CD14-positive monocyte (primary cell): ENCODE measurements at regions not wholly inside any gene's neighbourhood (a gene's known extent, or its start where the extent isn't known, plus 50 kb on each side); places are given as distances from the start of the nearest gene placed in this dataset.

Source experiments
- DNase-seq, 3 donors: peaks; one replicate each; pipeline ENCODE4 v3.0.0-alpha.2; 2011 to 2022
- H2AFZ ChIP-seq: 2 replicates; pipeline ENCODE4 v1.6.0; 2012; ENCODE audit warnings: mild to moderate bottlenecking, low read depth, low read length, inconsistent platforms; ENCODE audit not compliant: insufficient read depth, poor library complexity, severe bottlenecking
- H3K27ac ChIP-seq, 2 donors: 1 replicate in 1 of 2; 2 replicates in 1 of 2; pipeline ENCODE4 v1.5.1; 2012 to 2013; ENCODE audit warnings: low read length in 2 of 2, control low read depth in 1 of 2, inconsistent platforms in 1 of 2, low read depth in 1 of 2, mild to moderate bottlenecking in 1 of 2
- H3K27me3 ChIP-seq, 2 donors: one replicate each; pipeline versions ENCODE4 v1.6.0 to v1.6.1; 2011 to 2013; ENCODE audit warnings: low read length in 2 of 2; ENCODE audit not compliant: control insufficient read depth in 2 of 2, insufficient read depth in 2 of 2
- H3K36me3 ChIP-seq, 2 donors: replicated peaks in 1 of 2; 1 replicate in 1 of 2; 2 replicates in 1 of 2; pipeline versions ENCODE4 v1.5.1 to v1.6.1; 2012 to 2013; ENCODE audit warnings: low read length in 2 of 2, control low read depth in 1 of 2, inconsistent platforms in 1 of 2, mild to moderate bottlenecking in 1 of 2; ENCODE audit not compliant: insufficient read depth in 2 of 2, control insufficient read depth in 1 of 2
- H3K4me1 ChIP-seq, 2 donors: 1 replicate in 1 of 2; 2 replicates in 1 of 2; pipeline versions ENCODE4 v1.5.1 to v1.6.1; 2012 to 2013; ENCODE audit warnings: low read length in 2 of 2, control low read depth in 1 of 2, inconsistent platforms in 1 of 2, mild to moderate bottlenecking in 1 of 2, moderate library complexity in 1 of 2; ENCODE audit not compliant: insufficient read depth in 2 of 2, control insufficient read depth in 1 of 2
- H3K4me2 ChIP-seq: replicated peaks from 2 replicates; pipeline ENCODE3; 2012; ENCODE audit warnings: low read length, moderate library complexity, mild to moderate bottlenecking; ENCODE audit not compliant: poor library complexity, severe bottlenecking; ENCODE audit errors: extremely low read depth
- H3K4me3 ChIP-seq, 3 experiments: fragments of 200-600 bp in 1 of 3; sonication (generic) in 1 of 3; replicated peaks in 1 of 3; 1 replicate in 2 of 3; 2 replicates in 1 of 3; pipeline ENCODE4 v1.5.1; 2011 to 2013; ENCODE audit warnings: low read length in 3 of 3, mild to moderate bottlenecking in 3 of 3, control low read depth in 2 of 3, low read depth in 2 of 3, inconsistent platforms in 1 of 3, moderate library complexity in 1 of 3
- H3K79me2 ChIP-seq: 2 replicates; pipeline ENCODE4 v1.6.0; 2012; ENCODE audit warnings: mild to moderate bottlenecking, control low read depth, inconsistent platforms, low read length, moderate library complexity; ENCODE audit not compliant: insufficient read depth
- H3K9ac ChIP-seq: 2 replicates; pipeline ENCODE4 v1.6.0; 2017; ENCODE audit warnings: low read length, mild to moderate bottlenecking; ENCODE audit not compliant: insufficient read depth, poor library complexity, severe bottlenecking
- H3K9me3 ChIP-seq, 2 donors: replicated peaks in 1 of 2; 1 replicate in 1 of 2; 2 replicates in 1 of 2; pipeline versions ENCODE4 v1.5.1 to v1.6.1; 2012 to 2013; ENCODE audit warnings: low read length in 2 of 2, control low read depth in 1 of 2; ENCODE audit not compliant: control insufficient read depth in 1 of 2, insufficient read depth in 1 of 2
- H4K20me1 ChIP-seq: 2 replicates; pipeline ENCODE4 v1.6.0; 2012; ENCODE audit warnings: mild to moderate bottlenecking, low read length, control low read depth, moderate library complexity; ENCODE audit not compliant: insufficient read depth
- H3K27ac Mint-ChIP-seq, 7 donors: one replicate each; pipeline ENCODE4 v1.8.0; 2020; ENCODE audit warnings: mild to moderate bottlenecking in 7 of 7, mixed read lengths in 7 of 7, moderate library complexity in 6 of 7, inconsistent platforms in 2 of 7
- H3K27me3 Mint-ChIP-seq, 3 donors: one replicate each; pipeline ENCODE4 v1.8.0; 2021 to 2022; ENCODE audit warnings: low read depth in 3 of 3, mild to moderate bottlenecking in 3 of 3, mixed read lengths in 3 of 3, moderate library complexity in 3 of 3, inconsistent platforms in 1 of 3
- H3K36me3 Mint-ChIP-seq, 2 donors: one replicate each; pipeline ENCODE4 v1.8.0; 2020; ENCODE audit warnings: mixed read lengths in 2 of 2, inconsistent platforms in 1 of 2, mild to moderate bottlenecking in 1 of 2
- H3K4me1 Mint-ChIP-seq: one replicate; pipeline ENCODE4 v1.8.0; 2020; ENCODE audit warnings: mild to moderate bottlenecking, mixed read lengths
- H3K4me3 Mint-ChIP-seq, 2 donors: one replicate each; pipeline ENCODE4 v1.8.0; 2020; ENCODE audit warnings: mild to moderate bottlenecking in 2 of 2, mixed read lengths in 2 of 2, moderate library complexity in 1 of 2
- H3K9me3 Mint-ChIP-seq, 7 donors: one replicate each; pipeline ENCODE4 v1.8.0; 2020 to 2022; ENCODE audit warnings: mixed read lengths in 7 of 7, mild to moderate bottlenecking in 6 of 7, moderate library complexity in 6 of 7, inconsistent platforms in 2 of 7
- WGBS: methylation state at CpG from one replicate; pipeline ENCODE4 v1.1.5; 2013; ENCODE audit warnings: missing lambda C conversion rate; ENCODE audit not compliant: insufficient coverage; 5-methylcytosine and 5-hydroxymethylcytosine counted together
- intact Hi-C, 2 donors: fragments of 100-400 bp; cut with micrococcal nuclease; formaldehyde crosslinking; loops; one replicate each; pipeline versions ENCODE4 v1.15.0 to v1.15.1; 2023
- TF ChIP-seq, protein P1 (sequence below): fragments of 200-600 bp; IDR thresholded peaks from one replicate; pipeline ENCODE4 v1.8.0; 2022; ENCODE audit warnings: antibody characterized with exemption, mild to moderate bottlenecking

DNA sequence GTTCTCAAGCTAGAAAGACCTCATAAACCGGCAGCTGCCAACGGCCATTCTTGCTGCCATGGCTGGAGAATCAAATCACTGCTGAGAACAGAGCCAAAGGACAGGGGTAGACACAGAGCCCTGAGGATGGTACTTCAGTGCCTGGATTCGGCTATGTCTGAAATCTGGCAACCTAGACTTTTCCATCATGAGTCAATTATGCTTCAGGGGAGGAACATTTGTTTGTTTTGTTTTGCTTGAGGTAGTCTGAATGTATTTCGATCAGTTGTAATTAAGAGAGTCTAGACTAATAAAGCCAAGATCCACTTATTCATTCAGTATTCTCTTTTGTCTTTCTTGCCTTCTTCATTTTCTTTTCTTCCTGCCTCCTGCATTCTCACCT, 122.8 kb upstream of the SH3BP4 start:
- H3K4me2 ChIP-seq: no peak overlapping the region
- H3K4me1 ChIP-seq: no peaks in the 10 kb centered on the region
- H3K27ac ChIP-seq: no peak overlapping the region
- Mint-ChIP-seq H3K4me1 (no peaks in the 10 kb centered on the region), H3K27me3 (peaks cover 0 to 2% (median 2%) of the 10 kb centered on the region in 3 donors), H3K4me3 (no peak overlapping the region), H3K27ac (no peak overlapping the region), H3K9me3 (peaks cover 0 to 6% (median 0%) of the 10 kb centered on the region in 7 donors), H3K36me3 (no peaks in the 10 kb centered on the region)
- no peaks in the 10 kb centered on the region for H3K27me3 ChIP-seq
- no peak overlapping the region for H3K9ac ChIP-seq
- no peaks in the 10 kb centered on the region for H4K20me1 ChIP-seq
- 100% methylated on average over 2 of the region's 4 CpGs for whole genome bisulfite sequencing
- H3K36me3 ChIP-seq: no peaks in the 10 kb centered on the region
- intact Hi-C loops: no loop called here
- TF ChIP-seq, protein P1, sequence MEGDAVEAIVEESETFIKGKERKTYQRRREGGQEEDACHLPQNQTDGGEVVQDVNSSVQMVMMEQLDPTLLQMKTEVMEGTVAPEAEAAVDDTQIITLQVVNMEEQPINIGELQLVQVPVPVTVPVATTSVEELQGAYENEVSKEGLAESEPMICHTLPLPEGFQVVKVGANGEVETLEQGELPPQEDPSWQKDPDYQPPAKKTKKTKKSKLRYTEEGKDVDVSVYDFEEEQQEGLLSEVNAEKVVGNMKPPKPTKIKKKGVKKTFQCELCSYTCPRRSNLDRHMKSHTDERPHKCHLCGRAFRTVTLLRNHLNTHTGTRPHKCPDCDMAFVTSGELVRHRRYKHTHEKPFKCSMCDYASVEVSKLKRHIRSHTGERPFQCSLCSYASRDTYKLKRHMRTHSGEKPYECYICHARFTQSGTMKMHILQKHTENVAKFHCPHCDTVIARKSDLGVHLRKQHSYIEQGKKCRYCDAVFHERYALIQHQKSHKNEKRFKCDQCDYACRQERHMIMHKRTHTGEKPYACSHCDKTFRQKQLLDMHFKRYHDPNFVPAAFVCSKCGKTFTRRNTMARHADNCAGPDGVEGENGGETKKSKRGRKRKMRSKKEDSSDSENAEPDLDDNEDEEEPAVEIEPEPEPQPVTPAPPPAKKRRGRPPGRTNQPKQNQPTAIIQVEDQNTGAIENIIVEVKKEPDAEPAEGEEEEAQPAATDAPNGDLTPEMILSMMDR: no peak
- no peaks in the 10 kb centered on the region for H3K79me2 ChIP-seq
- no peak overlapping the region for H2AFZ ChIP-seq
- DNase-seq: no peak
- H3K9me3 ChIP-seq: no peaks in the 10 kb centered on the region
- no peak overlapping the region for H3K4me3 ChIP-seq

DNA sequence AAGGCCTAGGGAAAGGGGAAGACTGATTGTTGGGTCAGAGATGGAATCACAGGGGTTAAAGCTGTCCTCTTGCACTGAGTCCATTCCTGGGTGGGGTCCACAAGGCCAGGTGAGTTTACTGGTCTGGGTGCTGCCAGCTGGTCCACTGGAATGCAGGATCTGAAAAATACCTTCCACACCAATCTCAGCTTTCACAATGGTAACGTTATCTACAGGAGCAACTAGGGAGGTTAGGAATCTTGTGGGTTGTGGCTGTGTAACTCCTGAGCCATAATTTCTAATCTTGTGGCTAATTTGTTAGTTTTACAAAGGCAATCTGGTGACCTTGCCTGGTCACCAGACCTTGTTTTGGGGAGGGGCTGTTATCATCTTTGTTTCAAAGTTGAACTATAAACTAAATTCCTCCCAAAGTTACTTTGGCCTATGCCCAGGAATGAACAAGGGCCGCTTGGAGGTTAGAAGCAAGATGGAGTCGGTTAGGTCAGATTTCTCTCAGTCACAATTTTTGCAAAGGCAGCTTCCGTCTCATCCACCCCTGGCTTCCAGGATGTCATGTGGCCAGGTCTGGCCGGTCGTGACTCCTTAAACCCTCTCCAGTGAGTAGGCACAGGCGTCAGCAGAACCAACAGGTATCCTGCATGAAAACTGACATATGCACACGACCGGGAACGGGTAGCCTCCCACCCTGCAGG, 123.3 kb upstream of the SH3BP4 start:
- no peaks in the 10 kb centered on the region for H3K9me3 ChIP-seq
- 93% methylated on average over 8 of the region's 10 CpGs for WGBS

More for the DNA sequence above, 123.3 kb upstream of the SH3BP4 start:
- Histone ChIP-seq H3K27me3 (no peaks in the 10 kb centered on the region), H3K36me3 (no peaks in the 10 kb centered on the region), H3K4me2 (no peak overlapping the region), H3K27ac (no peak overlapping the region), H3K9ac (no peak overlapping the region), H3K4me1 (no peaks in the 10 kb centered on the region), H2AFZ (no peak overlapping the region), H3K4me3 (no peak overlapping the region), H4K20me1 (no peaks in the 10 kb centered on the region), H3K79me2 (no peaks in the 10 kb centered on the region)
- Mint-ChIP-seq H3K27ac (no peak overlapping the region), H3K4me3 (no peak overlapping the region), H3K4me1 (no peaks in the 10 kb centered on the region), H3K27me3 (peaks cover 0 to 2% (median 2%) of the 10 kb centered on the region in 3 donors), H3K9me3 (peaks cover 0 to 6% (median 0%) of the 10 kb centered on the region in 7 donors), H3K36me3 (no peaks in the 10 kb centered on the region)
- TF ChIP-seq, protein P1: no peak
- no peak for DNase-seq
- intact Hi-C loops: no loop called here
